GM10248 (cell line): ENCODE measurements at regions not wholly inside any gene's neighbourhood (a gene's known extent, or its start where the extent isn't known, plus 50 kb on each side); places are given as distances from the start of the nearest gene placed in this dataset.

Source experiments
- CTCF ChIA-PET: fragments of 300-600 bp; sonication (Branson Sonifier 250); formaldehyde crosslinking; extraction: SDS; loops from one replicate; lab custom pipeline; 2021; ENCODE audit warnings: antibody characterized with exemption; lab: Yijun Ruan, JAX
- POLR2A ChIA-PET: fragments of 350-650 bp; sonication (Branson Sonifier 250); formaldehyde crosslinking; extraction: SDS; loops from one replicate; lab custom pipeline; 2020; ENCODE audit warnings: antibody characterized with exemption; lab: Yijun Ruan, JAX
- DNase-seq: peaks from one replicate; pipeline ENCODE4 v3.0.0; 2012; ENCODE audit errors: extremely low spot score
- CTCF ChIP-seq: IDR thresholded peaks from 2 replicates; pipeline ENCODE4 v1.5.1; 2012; ENCODE audit warnings: mild to moderate bottlenecking, low read depth; ENCODE audit errors: extremely low read depth, missing control alignments, control extremely low read depth

- ChIA-PET POLR2A (no interaction called here), CTCF (interaction anchor here (1.5 kb wide), 1 partner anchor 15 kb away, joined by 3 read pairs; no protein-coding TSS in a partner anchor)
- DNase-seq, result no peak
- no peak for TF ChIP-seq CTCF
Measured at GRCh38 chr18:46297124-46297523, 192.9 kb downstream of the HAUS1 start.

- no peak for TF ChIP-seq CTCF
- no peak for DNase-seq
- ChIA-PET POLR2A (no interaction called here), CTCF (interaction anchor here (1.4 to 1.5 kb wide), 2 partner anchors 15 to 124 kb away, joined by 3 to 6 read pairs; a partner anchor contains a TSS)
Measured at GRCh38 chr18:46297621-46298020, 193.4 kb downstream of the HAUS1 start.

DNA sequence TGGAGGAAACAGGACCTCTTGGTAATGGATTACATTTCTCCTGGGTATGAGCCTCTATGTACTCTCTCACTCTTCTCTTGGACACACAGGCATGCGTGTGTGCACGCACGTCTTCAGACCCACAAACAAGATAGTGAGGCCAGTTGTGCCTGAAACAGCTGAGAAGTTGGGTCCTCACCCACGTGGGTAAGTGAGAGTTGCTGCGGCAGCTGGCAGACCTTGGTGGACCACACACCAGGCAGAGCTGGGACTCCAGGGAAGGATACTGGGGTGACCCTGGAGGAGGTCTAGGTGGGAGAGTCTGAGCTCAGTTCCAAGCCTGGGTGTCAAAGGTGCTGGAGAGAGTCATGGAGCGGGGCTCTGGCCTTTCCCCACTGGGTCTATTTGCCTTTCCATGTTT, 194.3 kb downstream of the HAUS1 start:
- ChIA-PET CTCF (interaction anchor here (1.1 to 1.5 kb wide), 5 partner anchors 10 to 359 kb away, joined by 3 to 6 read pairs (median 5); a partner anchor contains a TSS), POLR2A (no interaction called here)
- no peak for TF ChIP-seq CTCF
- no peak for DNase-seq

- TF ChIP-seq CTCF, result no peak
- CTCF ChIA-PET, result interaction anchor here (1.1 to 1.6 kb wide), 4 partner anchors 9 to 358 kb away, joined by 3 to 5 read pairs (median 4); no protein-coding TSS in a partner anchor
- DNase-seq, result no peak
- POLR2A ChIA-PET, result no interaction called here
Measured at GRCh38 chr18:46299465-46300008, 195.4 kb downstream of the HAUS1 start.

DNA sequence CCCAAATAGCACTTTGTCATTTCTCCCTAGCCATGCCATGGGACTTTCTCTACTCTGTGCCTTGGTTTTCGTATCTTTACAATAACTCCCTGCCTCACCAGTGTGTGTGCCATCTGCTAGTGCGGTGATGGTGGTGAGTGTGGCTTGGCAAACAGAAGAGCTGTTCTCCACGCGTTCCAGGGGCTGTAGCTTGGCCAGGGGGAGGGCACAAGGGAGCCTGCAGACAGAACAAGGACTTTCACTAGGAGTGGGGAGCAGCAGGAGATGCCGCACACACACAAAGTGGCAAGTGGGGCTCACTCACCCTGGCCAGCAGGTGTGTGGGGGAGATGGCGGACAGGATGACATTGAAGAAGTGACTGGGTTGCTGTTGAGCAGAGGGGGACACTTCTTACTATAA, 196.9 kb downstream of the HAUS1 start:
- TF ChIP-seq CTCF, result no peak
- DNase-seq, result no peak
- ChIA-PET CTCF (interaction anchor here (1.6 to 2.3 kb wide), 2 partner anchors 9 to 20 kb away, joined by 3 to 6 read pairs; no protein-coding TSS in a partner anchor), POLR2A (no interaction called here)

GRCh38 chr18:46301571-46301970, 197.4 kb downstream of the HAUS1 start:
- ChIA-PET POLR2A (no interaction called here), CTCF (interaction anchor here (2.3 kb wide), 1 partner anchor 21 kb away, joined by 6 read pairs; no protein-coding TSS in a partner anchor)
- DNase-seq, result no peak
- TF ChIP-seq CTCF, result no peak
